GM23248 (cell line): ENCODE measurements at regions not wholly inside any gene's neighbourhood (a gene's known extent, or its start where the extent isn't known, plus 50 kb on each side); places are given as distances from the start of the nearest gene placed in this dataset.

Source experiments
- EZH2 ChIP-seq: fragments of 200-600 bp; sonication (generic); IDR thresholded peaks from 2 replicates; pipeline ENCODE4 v1.6.1; 2018; ENCODE audit warnings: antibody characterized with exemption, mild to moderate bottlenecking; ENCODE audit not compliant: insufficient read depth, poor library complexity, severe bottlenecking
- EZH2phosphoT487 ChIP-seq: fragments of 200-600 bp; sonication (generic); IDR thresholded peaks from 2 replicates; pipeline ENCODE4 v1.6.1; 2018; ENCODE audit warnings: antibody characterized with exemption, moderate library complexity, mild to moderate bottlenecking, low read depth; ENCODE audit not compliant: insufficient read depth

GRCh38 chr2:34627003-34627402, 1027.9 kb upstream of the FAM98A start:
- TF ChIP-seq EZH2 (no peak), EZH2phosphoT487 (no peak)
